HG02571 (cell line): ENCODE measurements at regions not wholly inside any gene's neighbourhood (a gene's known extent, or its start where the extent isn't known, plus 50 kb on each side); places are given as distances from the start of the nearest gene placed in this dataset.

ENCODE experiments used
- ATAC-seq: cut with Tn5 transposase; IDR thresholded peaks from one replicate; pipeline ENCODE4 v1.9.1; 2021; ENCODE audit warnings: mild to moderate bottlenecking, moderate library complexity; ENCODE audit not compliant: unreplicated experiment

- ATAC-seq: no peak
Measured at GRCh38 chr3:148333091-148333490, 364.6 kb upstream of the AGTR1 start.

- no peak for ATAC-seq
Measured at GRCh38 chr3:148335612-148336011, 362.1 kb upstream of the AGTR1 start.

DNA sequence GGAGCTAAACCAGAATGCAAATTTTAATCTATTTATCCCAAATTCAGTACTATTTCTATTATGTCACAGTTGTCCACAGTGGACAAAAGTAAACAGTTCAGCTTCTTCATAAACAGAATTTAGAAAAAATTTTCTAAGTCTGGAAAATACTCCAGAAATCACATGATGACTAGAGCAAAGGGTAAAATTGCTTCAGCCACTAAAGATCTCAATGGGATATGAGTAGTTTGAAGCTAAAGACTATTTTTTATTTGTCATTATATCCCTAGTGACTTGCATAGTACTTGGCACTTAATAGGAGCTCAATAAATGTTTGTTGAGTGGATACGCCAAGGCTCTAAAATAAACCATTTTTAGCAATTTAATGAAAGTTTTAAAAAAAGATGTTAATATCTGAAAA, 354.3 kb upstream of the AGTR1 start:
- no peak for ATAC-seq

DNA sequence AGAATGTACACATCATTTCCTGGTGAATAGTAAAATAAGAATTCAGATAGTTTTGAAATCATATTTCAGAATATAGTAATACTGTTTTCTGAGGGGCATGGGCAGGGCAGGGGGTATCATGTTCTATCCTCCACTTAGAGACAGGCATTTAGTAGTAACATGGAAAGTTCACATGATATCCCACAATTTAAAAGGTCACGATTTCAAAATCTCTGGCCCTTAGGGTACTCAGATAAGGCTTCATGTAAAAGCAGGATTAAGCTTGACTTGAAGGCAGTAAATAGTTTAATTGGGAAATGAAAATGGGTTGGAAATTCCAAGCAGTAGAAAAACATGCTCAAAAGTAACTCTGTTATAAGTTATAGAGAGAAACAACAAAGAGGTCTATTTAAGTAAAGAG, 353.2 kb upstream of the AGTR1 start:
- ATAC-seq: no peak

DNA sequence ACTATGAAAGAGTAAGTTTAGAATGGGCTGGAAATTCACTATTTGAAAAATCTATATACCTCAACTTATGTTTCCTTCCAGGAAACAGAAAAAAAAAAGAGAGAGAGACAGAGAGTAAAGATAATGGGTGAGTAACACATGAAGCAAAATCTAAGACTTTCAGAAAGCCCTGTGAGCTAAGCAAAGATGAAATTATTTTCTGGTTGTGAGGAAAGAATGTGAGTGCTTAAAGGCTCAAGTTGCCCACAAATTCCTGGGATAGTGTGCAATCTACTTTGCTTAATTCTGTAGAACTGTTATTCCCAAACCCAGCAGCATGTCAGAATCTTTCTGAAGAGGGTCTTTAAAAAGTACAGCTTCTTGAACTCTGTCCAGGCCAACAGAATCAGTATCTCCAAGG, 337.7 kb upstream of the AGTR1 start:
- ATAC-seq: no peak

GRCh38 chr3:148366743-148367410, 330.8 kb upstream of the AGTR1 start:
- ATAC-seq: no peak

DNA sequence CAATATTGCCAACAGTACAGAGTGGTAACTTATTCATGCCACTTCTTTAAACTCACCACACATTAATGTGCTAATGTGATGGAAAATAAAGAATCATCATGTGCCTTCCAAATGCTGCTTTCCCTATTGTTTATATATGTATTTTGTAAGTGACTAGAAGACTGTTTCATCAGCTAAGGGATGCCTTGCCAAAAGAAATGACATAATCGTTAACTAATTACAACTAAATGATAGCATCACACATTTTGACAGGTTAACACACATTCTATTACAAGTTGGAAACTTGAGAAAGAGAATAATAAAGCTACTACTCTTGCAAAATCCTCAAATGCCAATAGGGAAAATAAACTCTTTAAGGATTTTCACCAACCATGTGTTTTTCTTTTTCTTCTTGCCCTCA, 329.9 kb upstream of the AGTR1 start:
- ATAC-seq: no peak

DNA sequence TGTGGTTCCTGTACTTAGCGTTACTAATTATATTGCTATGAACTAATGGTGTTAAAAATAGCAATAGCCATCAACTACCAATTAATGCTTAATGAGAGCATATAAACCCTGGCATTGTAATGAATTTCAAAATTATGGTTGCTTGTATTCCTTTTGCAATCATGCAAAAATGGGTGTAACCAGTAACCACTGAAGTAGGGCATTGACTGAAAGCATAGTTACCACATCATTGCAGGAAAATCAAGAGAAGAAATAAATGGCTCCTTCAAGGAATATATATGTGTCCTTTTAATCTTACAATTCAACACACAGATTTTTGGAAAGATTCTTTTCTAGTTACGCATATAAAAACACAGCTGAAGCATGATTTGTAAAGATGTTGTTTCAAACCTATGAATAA, 328.3 kb upstream of the AGTR1 start:
- ATAC-seq: no peak

DNA sequence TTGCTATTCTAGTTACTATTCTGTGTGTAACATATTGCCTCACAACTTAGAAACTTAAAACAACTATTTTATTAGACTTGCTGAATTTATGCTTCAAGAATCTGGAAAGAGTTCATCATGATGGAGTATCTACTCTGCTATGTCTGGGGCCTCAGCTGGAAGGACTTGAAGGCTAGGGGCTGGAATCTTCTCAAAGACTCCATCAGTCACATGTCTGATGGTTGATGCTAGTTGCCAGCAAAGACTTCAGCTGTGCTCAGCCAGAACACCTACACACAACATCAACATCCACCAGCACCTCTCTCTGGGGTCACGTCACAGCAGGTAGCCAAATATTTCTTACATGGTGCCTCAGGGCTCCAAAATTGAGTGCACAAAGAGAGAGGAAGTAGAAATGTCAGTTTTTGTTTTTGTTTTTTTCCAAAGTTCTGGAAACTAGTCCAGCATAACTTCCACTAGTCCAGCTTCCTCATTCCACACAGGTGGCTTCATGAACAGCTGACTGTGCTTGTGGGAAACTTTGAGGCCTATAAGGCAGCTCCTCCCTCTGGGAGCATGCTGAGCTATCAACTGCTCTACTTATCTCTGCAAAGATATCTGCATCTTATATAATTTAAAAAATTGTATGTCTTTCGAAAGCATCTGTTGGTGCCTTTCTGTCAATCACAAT, 325.4 kb upstream of the AGTR1 start:
- no peak for ATAC-seq

- no peak for ATAC-seq
Measured at GRCh38 chr3:148373961-148374360, 323.7 kb upstream of the AGTR1 start.

DNA sequence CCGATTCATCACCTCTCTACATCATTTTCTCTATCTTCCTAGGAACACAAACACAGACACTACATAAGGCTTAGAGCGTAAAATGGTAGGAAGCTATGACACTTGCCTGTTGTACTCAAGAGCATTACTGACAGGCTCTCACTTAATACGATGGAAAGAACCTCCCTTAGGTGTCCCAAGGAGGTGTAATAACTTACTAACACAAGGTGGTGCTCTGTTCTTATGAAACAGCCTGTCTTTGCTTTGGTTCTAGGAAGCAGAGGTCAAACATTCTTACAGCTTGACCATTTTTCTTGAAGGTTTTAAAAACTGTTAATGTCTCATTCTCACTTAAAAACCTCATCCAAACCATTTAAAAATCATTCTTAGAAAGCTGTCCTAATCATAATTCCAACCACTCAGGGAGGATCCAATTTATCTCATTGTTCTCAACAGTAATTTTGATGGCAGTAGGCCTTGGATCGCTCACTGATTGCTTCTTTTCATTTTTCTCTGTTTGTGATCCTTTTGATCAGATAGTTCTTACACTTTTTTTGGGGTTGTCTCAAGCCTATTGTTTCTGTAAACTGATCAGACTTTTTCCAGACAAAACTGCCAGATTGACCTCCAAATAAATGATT, 317.8 kb upstream of the AGTR1 start:
- peak; percentile 77 for ATAC-seq

- no peak for ATAC-seq
Measured at GRCh38 chr3:148381051-148381450, 316.7 kb upstream of the AGTR1 start.

DNA sequence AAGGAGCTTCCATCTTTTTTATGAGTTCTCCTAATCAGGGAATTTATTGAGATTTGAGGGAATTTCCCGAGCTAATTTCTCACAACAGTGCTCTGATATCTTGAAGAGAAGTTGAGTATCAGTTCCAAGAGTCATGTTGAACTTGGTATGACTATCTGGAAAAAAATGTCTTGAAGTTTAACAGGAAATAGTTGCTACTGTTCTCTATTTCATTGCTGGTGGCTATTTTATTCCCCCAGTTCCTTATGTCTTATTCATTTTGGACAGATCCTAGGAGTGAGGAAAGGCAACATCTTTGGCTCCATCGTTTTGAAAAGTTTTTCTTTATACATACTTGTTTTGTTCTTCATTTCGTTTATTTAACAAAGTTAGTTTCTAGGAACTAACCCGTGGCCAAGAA, 307.8 kb upstream of the AGTR1 start:
- ATAC-seq: no peak

DNA sequence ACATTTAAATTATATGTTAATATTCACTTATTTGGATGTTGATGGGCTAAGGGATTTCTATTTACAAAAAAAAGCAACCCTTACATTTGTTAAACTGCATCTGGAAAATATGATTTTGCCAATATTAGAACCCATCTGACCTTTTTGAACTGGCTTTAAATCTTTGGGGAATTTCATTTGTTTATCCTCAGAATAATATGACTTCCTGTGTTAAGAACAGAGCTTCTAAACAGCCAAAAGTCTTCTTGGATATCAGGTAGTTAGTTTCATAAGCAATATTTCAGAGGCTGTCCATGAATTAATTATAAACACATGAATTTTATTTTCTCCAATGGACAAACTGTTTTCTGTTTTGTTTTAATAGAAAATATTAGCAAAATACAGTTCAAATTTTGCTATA, 301.9 kb upstream of the AGTR1 start:
- ATAC-seq: no peak

DNA sequence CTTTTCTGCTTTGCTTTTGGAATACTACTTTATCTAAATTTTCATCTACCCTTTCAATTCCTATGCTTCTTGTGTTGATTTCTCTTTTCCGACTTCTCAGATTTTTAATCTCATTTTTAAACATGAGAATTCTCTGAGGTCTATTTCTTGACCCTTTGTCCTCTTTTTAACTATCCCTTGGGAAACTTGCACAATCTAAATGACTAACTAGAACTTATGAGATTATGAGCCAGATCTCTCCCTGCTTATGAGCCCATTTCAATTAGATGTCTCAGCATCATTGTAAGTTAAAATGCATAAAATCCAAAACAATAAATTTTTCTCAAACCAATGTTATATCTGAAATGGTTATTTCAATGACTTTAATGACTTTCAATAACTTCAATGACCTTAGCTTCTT, 296.9 kb upstream of the AGTR1 start:
- ATAC-seq: no peak

GRCh38 chr3:148408667-148409066, 289.0 kb upstream of the AGTR1 start:
- ATAC-seq: no peak

- ATAC-seq: no peak
Measured at GRCh38 chr3:148420242-148420641, 277.5 kb upstream of the AGTR1 start.

GRCh38 chr3:148428862-148429605, 268.7 kb upstream of the AGTR1 start:
- no peak for ATAC-seq

DNA sequence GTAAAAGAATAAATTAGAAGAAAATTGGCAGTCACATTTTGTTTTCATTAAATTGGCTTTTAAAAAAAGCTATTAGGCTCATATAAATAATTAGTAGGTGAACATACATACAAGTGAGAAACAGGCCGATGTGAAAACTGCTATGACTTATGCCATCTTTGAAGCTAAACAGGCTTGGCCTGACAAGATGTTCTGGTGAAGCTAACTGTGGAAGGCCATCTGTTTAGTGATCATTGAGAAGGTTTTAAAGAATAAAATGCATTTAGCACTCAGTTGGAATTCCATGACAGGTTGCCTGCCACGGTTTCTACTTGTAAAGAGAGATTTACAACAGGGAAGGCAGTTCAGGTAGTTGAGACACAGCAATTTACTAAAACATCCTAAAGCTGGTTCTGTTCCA, 264.0 kb upstream of the AGTR1 start:
- ATAC-seq: no peak

DNA sequence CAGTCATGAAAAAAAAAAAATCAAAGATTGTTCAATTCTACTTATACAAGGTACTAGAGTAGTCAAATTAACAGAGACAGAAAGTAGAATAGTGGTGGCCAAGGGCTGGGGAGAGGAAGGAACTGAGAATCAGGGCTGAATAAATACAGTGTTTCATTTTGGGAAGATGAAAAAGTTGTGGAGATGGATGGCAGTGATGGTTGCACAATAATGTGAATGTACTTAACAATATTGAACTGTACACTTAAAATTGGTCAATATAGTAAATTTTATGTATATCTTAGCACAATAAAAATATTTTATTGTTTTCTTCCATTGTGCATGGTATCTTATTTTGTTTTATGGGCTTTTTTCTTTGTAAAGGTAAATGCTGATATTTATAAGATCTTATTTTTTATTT, 262.2 kb upstream of the AGTR1 start:
- no peak for ATAC-seq

DNA sequence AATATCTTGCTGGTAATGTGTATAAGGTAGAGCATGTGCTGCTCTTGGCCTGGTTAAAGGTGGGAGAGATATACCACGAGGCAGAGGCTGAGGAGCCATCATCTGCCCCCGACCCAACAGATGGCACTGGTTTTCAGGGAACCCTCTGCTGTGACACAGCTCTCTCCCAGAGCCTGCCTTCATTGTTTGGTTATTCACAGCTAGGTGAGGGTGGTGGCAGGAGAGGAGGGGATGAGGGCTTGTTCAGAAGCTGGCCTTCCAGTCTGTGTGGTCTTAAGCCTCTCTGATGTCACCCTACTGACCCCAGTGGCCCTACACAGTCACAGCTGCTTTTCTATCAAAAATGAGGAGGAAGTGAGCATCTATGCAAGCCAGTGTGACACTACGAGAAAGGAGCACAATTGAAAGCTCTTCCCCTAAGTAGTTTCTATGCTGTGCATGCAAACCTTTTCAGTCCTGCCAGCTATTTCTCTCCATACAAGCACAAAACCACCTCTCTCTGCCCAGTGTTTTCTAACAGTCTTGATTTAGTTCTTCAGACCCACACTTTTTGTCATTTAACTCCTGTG, 258.4 kb upstream of the AGTR1 start:
- no peak for ATAC-seq
